ENCODE measurements at regions not wholly inside any gene's neighbourhood (a gene's known extent, or its start where the extent isn't known, plus 50 kb on each side); places are given as distances from the start of the nearest gene placed in this dataset.

DNA sequence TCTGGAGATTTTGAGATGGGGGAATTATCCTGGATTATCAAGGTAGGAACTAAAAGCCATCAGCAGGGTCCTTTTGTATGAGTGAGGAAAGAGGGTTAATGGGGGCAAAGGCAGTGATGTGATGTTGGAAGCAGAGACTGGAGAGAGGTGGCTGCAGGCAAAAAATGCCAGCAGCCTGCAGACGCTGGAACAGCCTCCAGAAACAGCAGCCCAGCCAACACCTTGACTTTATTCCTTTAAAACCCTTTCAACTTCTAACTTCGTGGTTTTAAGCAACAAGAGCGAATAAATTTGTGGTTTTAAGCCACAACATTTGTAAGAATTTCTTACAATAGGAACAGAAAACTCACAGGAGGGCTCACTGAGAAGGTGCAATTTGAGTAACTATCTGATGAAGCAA lies 523.1 kb upstream of the HS6ST1 start:
- Histone ChIP-seq H3K4me2 (ENCODE audit: low read length) (no peak overlapping the region), H2AFZ (ENCODE audit: low read depth, low read length) (no peak overlapping the region), H3K9ac (ENCODE audit: low read length) (no peak overlapping the region), H3K79me2 (ENCODE audit: low read length) (no peaks in the 10 kb centered on the region), H3K4me1 (ENCODE audit: low read length) (no peaks in the 10 kb centered on the region), H3K36me3 (replicated peaks; ENCODE audit: low read depth, low read length) (no peaks in the 10 kb centered on the region), H3K27ac (ENCODE audit: low read length) (no peak overlapping the region), H3K27me3 (ENCODE audit: low read depth, low read length) (peaks cover 10% of the 10 kb centered on the region), H4K20me1 (ENCODE audit: insufficient read depth, low read length) (no peaks in the 10 kb centered on the region), H3K4me3 (ENCODE audit: low read length) (no peak overlapping the region), H3K9me3 (ENCODE audit: insufficient read depth, low read length) (no peaks in the 10 kb centered on the region)
- TF ChIP-seq, protein P1, sequence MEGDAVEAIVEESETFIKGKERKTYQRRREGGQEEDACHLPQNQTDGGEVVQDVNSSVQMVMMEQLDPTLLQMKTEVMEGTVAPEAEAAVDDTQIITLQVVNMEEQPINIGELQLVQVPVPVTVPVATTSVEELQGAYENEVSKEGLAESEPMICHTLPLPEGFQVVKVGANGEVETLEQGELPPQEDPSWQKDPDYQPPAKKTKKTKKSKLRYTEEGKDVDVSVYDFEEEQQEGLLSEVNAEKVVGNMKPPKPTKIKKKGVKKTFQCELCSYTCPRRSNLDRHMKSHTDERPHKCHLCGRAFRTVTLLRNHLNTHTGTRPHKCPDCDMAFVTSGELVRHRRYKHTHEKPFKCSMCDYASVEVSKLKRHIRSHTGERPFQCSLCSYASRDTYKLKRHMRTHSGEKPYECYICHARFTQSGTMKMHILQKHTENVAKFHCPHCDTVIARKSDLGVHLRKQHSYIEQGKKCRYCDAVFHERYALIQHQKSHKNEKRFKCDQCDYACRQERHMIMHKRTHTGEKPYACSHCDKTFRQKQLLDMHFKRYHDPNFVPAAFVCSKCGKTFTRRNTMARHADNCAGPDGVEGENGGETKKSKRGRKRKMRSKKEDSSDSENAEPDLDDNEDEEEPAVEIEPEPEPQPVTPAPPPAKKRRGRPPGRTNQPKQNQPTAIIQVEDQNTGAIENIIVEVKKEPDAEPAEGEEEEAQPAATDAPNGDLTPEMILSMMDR (IDR thresholded peaks at IDR 0.05; ENCODE audit: low read depth, low read length), result no peak
- TF ChIP-seq EZH2phosphoT487 (IDR thresholded peaks at IDR 0.05; ENCODE audit: low read depth), result no peak

DNA sequence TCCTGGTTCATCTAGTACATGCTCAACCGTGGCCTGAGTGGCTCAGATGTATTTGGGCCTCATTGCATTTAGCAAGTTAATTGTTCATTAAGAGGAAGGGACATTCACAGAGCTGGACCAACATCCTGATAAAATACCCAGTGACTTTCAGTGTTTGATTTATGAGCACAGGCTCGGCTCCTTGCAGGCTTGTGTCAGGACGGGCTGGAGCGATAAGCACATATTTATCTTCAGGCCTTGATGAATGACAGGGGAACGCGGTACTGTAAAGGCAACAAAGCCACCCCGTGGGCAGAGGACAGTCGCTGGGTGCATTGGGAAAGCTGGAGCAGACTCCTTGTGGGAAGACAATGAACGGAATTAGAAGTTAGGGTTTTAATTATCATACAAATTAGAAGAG lies 548.6 kb upstream of the HS6ST1 start:
- Histone ChIP-seq H3K9me3 (ENCODE audit: insufficient read depth, low read length) (no peaks in the 10 kb centered on the region), H2AFZ (ENCODE audit: low read depth, low read length) (no peak overlapping the region), H3K27me3 (ENCODE audit: low read depth, low read length) (no peaks in the 10 kb centered on the region), H3K4me1 (ENCODE audit: low read length) (no peaks in the 10 kb centered on the region), H3K36me3 (replicated peaks; ENCODE audit: low read depth, low read length) (no peaks in the 10 kb centered on the region), H3K9ac (ENCODE audit: low read length) (no peak overlapping the region), H3K27ac (ENCODE audit: low read length) (no peak overlapping the region), H3K4me2 (ENCODE audit: low read length) (no peak overlapping the region), H4K20me1 (ENCODE audit: insufficient read depth, low read length) (no peaks in the 10 kb centered on the region), H3K79me2 (ENCODE audit: low read length) (no peaks in the 10 kb centered on the region), H3K4me3 (ENCODE audit: low read length) (no peak overlapping the region)
- TF ChIP-seq, protein P1 (IDR thresholded peaks at IDR 0.05; ENCODE audit: low read depth, low read length), result no peak
- TF ChIP-seq EZH2phosphoT487 (IDR thresholded peaks at IDR 0.05; ENCODE audit: low read depth), result no peak

DNA sequence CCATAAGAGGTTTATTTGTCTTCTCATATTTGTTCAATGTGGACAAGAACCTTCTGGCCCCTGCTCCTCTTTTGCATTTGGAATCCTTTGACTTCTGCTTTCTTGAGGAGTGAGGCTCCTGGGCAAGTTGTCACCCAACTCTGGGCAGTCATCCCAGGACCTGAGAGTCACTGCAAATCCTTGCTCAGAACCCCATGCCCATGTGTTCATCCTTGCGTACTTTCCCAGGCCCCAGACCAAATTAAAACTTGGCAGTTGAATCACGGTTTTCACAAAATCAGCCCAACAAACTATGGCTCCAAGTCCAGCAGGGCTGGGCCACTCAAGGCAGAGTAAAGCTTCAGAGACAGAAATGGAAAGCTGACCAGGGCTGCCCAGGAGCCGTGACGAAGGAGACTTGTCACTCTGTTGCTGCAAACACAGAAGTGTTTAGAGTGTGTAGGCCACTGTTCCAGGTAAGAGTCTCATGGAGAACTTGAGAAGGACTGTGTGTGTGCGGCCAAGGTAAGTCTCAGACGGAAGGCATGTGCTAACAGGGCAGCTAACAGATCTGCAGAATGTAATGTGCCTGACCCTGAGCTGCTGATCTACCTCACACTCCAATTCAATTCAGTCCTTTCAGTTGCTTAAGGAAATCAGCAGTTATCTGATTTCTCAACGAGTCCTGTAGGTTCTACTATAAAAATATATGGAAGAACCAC lies 549.4 kb upstream of the HS6ST1 start:
- no peak overlapping the region for H3K9ac ChIP-seq (ENCODE audit: low read length)

DNA sequence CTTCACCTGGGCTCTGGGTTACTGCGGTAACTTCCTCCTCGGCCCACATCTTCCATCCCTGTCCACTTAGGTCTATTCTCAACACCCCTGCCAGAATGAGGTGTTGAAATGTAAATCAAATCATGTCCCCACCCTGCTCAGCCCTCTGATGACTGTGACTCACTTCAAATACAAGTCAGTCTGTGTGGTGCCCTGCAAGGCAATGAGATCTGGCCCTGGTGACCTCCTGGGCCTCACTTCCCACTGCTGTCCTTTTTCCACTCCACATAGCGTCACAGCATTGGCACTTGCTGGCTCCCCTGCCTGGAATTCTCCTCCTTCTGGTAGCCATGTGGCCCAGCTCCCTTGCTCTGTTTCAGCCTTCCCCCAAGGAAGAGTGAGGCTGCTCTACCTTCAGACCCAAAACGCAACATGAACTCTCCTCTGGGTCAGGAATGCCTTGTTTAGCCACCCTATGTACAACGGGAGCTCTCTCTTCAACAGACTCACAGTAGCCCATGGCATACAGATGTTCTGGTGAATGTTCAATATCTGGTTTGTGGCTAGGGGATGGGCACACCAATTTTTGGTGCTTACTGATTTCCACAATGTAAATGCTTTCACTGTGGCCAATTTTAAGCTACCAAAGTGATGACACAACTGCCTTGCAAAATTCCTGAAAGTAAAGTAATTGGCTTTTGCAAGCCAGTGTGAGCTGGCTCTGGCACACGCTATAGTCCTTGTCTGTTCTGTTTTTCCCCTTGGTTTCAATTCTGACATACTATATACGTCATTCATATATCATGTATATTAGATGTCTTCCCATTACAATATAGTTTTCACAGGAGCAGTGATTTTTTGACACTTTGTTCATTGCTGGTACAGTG lies 550.3 kb upstream of the HS6ST1 start:
- H2AFZ ChIP-seq (ENCODE audit: low read depth, low read length), result no peak overlapping the region
- no peaks in the 10 kb centered on the region for H3K9me3 ChIP-seq (ENCODE audit: insufficient read depth, low read length)
- no peak overlapping the region for H3K9ac ChIP-seq (ENCODE audit: low read length)
- H3K27me3 ChIP-seq (ENCODE audit: low read depth, low read length), result no peaks in the 10 kb centered on the region
- H3K36me3 ChIP-seq (replicated peaks; ENCODE audit: low read depth, low read length), result no peaks in the 10 kb centered on the region
- H4K20me1 ChIP-seq (ENCODE audit: insufficient read depth, low read length), result no peaks in the 10 kb centered on the region
- H3K4me1 ChIP-seq (ENCODE audit: low read length), result no peaks in the 10 kb centered on the region
- H3K79me2 ChIP-seq (ENCODE audit: low read length), result no peaks in the 10 kb centered on the region
- no peak for TF ChIP-seq EZH2phosphoT487 (IDR thresholded peaks at IDR 0.05; ENCODE audit: low read depth)
- TF ChIP-seq, protein P1 (IDR thresholded peaks at IDR 0.05; ENCODE audit: low read depth, low read length), result no peak
- no peak overlapping the region for H3K4me2 ChIP-seq (ENCODE audit: low read length)
- no peak overlapping the region for H3K4me3 ChIP-seq (ENCODE audit: low read length)
- H3K27ac ChIP-seq (ENCODE audit: low read length), result no peak overlapping the region

More for the DNA sequence above, 549.4 kb upstream of the HS6ST1 start:
- Histone ChIP-seq H3K27me3 (ENCODE audit: low read depth, low read length) (no peaks in the 10 kb centered on the region), H3K9me3 (ENCODE audit: insufficient read depth, low read length) (no peaks in the 10 kb centered on the region), H3K36me3 (replicated peaks; ENCODE audit: low read depth, low read length) (no peaks in the 10 kb centered on the region), H3K27ac (ENCODE audit: low read length) (no peak overlapping the region), H4K20me1 (ENCODE audit: insufficient read depth, low read length) (no peaks in the 10 kb centered on the region), H2AFZ (ENCODE audit: low read depth, low read length) (no peak overlapping the region), H3K4me3 (ENCODE audit: low read length) (no peak overlapping the region), H3K4me1 (ENCODE audit: low read length) (no peaks in the 10 kb centered on the region), H3K79me2 (ENCODE audit: low read length) (no peaks in the 10 kb centered on the region), H3K4me2 (ENCODE audit: low read length) (no peak overlapping the region)
- TF ChIP-seq, protein P1 (IDR thresholded peaks at IDR 0.05; ENCODE audit: low read depth, low read length), result no peak
- no peak for TF ChIP-seq EZH2phosphoT487 (IDR thresholded peaks at IDR 0.05; ENCODE audit: low read depth)
